ENCODE measurements at regions not wholly inside any gene's neighbourhood (a gene's known extent, or its start where the extent isn't known, plus 50 kb on each side); places are given as distances from the start of the nearest gene placed in this dataset.
A peak's percentile ranks its signal among the peaks of the same experiment; 100 is the strongest.

GRCh38 chr12:92561543-92561899 lies 141.3 kb upstream of the PLEKHG7 start:
- H3K9me3 Mint-ChIP-seq: peaks cover 2% of the 10 kb centered on the region
- peak overlapping the region; percentile 56 for H3K27ac Mint-ChIP-seq
- DNase-seq (ENCODE audit: low spot score in 2 of 2): no peak
- ATAC-seq (ENCODE audit: low read depth): no peak
- H3K4me1 Mint-ChIP-seq: peaks cover 45% of the 10 kb centered on the region
- no peak overlapping the region for H3K4me3 Mint-ChIP-seq
- peaks cover 3% of the 10 kb centered on the region for H3K36me3 Mint-ChIP-seq
- no peaks in the 10 kb centered on the region for H3K27me3 Mint-ChIP-seq

GRCh38 chr12:92560713-92561542 lies 141.9 kb upstream of the PLEKHG7 start:
- H3K27me3 Mint-ChIP-seq: no peaks in the 10 kb centered on the region
- no peak for ATAC-seq (ENCODE audit: low read depth)

DNA sequence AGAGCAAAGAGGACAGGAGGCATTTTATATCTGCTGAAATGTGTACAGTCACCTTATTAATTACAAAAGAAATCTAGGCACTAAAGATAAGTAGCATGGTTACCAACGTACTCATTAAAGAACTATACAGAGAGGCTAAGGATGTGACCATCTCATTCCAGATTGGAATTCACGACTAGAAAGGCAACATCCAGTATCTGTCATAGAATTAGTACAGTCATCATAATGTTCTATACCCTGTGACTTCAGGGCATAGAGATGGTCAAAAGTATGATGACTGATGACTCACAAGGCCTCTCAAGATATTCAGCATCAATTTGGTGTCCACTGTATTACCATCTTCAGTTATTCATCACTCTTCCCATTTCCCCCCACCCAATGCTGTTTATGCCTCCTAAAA lies 144.0 kb upstream of the PLEKHG7 start:
- DNase-seq (ENCODE audit: low spot score in 2 of 2): no peak
- H3K9me3 Mint-ChIP-seq: peaks cover 2% of the 10 kb centered on the region
- H3K36me3 Mint-ChIP-seq: no peaks in the 10 kb centered on the region
- peak overlapping the region; percentile 84 for H3K27ac Mint-ChIP-seq
- ATAC-seq (ENCODE audit: low read depth): no peak
- no peak overlapping the region for H3K4me3 Mint-ChIP-seq
- H3K4me1 Mint-ChIP-seq: peaks cover 47% of the 10 kb centered on the region
- H3K27me3 Mint-ChIP-seq: no peaks in the 10 kb centered on the region

More at GRCh38 chr12:92560713-92561542, 141.9 kb upstream of the PLEKHG7 start:
- peak overlapping the region; percentile 56 for H3K27ac Mint-ChIP-seq
- H3K9me3 Mint-ChIP-seq: peaks cover 2% of the 10 kb centered on the region
- DNase-seq (ENCODE audit: low spot score in 2 of 2): no peak
- no peak overlapping the region for H3K4me3 Mint-ChIP-seq
- H3K4me1 Mint-ChIP-seq: peaks cover 49% of the 10 kb centered on the region
- peaks cover 3% of the 10 kb centered on the region for H3K36me3 Mint-ChIP-seq

DNA sequence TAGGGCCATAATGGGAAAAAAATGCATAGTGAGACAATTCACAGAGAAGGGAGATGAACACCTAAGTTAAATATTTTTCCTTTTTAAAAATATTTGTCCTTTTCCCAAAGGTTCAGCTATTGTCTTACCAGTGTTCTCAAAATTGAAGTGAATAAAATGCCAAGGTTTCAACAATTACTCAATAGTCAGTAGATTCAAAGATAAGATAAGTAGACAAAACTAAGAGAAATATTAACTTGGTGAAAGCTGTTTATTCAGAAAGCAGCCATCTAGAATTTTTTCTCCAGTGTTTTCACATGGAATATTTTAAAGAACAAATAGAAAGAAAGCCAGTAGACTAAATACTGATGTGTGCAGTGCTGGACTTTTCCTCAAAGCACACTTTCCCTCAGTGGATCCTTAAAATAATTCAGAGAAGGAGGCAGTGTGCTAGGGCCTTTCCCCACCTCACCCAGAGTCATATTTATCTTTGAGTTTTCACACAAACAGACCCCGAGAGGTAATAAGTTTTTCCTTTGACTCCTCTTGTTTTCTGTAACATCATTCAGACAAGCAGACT lies 144.5 kb upstream of the PLEKHG7 start:
- Mint-ChIP-seq H3K27ac (peak overlapping the region; percentile 84), H3K27me3 (no peaks in the 10 kb centered on the region), H3K36me3 (no peaks in the 10 kb centered on the region), H3K4me1 (peaks cover 45% of the 10 kb centered on the region), H3K4me3 (no peak overlapping the region), H3K9me3 (peaks cover 2% of the 10 kb centered on the region)
- ATAC-seq (ENCODE audit: low read depth): no peak
- DNase-seq (ENCODE audit: low spot score in 2 of 2): no peak

GRCh38 chr12:92557422-92557724 lies 145.4 kb upstream of the PLEKHG7 start:
- Mint-ChIP-seq H3K27me3 (no peaks in the 10 kb centered on the region), H3K27ac (peak overlapping the region; percentile 84), H3K36me3 (no peaks in the 10 kb centered on the region), H3K4me1 (peaks cover 44% of the 10 kb centered on the region), H3K9me3 (peaks cover 2% of the 10 kb centered on the region), H3K4me3 (peak overlapping the region; percentile 61)
- DNase-seq (ENCODE audit: low spot score in 2 of 2) (no peak), ATAC-seq (ENCODE audit: low read depth) (no peak)

DNA sequence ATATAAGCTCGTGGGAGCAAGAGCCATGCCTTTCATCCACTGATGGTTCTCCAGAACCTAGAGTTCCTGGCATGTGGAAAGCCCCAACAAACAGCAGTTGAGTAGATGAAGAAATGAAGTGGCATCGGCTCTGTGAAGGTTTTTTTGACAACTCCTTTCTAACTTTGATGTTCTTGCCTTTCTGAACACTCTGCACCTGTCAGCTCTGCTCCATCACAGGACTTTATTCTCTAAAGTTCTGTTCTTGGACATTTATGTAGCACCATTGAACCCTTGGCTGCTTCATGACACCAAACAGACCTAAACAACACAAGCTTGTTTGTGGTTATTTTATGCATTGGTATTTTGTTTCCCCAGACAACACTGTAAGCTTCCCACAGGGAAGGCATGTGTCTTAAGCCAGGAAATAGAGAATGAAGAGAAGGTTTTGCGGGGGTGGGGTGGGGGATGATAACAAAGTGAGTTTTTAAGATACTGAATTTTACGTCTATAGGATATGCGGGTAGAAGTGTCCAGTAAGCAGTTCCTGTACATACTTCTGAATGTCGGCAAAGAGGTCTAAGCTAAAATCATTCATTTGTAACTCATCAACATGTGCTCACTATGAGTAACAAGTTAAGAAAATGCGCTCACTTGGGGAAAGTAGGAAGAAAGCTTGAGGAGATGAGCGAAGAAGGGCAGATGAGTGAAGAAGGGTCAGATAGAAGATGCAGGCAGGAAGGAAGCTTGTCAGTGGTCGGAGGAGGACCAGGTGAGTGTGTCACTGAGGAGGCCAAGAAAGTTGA lies 146.0 kb upstream of the PLEKHG7 start:
- H3K4me3 Mint-ChIP-seq: peak overlapping the region; percentile 61
- DNase-seq (ENCODE audit: low spot score in 2 of 2) (no peak), ATAC-seq (ENCODE audit: low read depth) (peak; percentile 16)
- H3K27ac Mint-ChIP-seq: peak overlapping the region; percentile 84
- peaks cover 39% of the 10 kb centered on the region for H3K4me1 Mint-ChIP-seq
- H3K9me3 Mint-ChIP-seq: peaks cover 2% of the 10 kb centered on the region
- no peaks in the 10 kb centered on the region for H3K27me3 Mint-ChIP-seq
- no peaks in the 10 kb centered on the region for H3K36me3 Mint-ChIP-seq

GRCh38 chr12:92556141-92556540 lies 146.6 kb upstream of the PLEKHG7 start:
- Mint-ChIP-seq H3K4me3 (peak overlapping the region; percentile 61), H3K27me3 (no peaks in the 10 kb centered on the region), H3K4me1 (peaks cover 38% of the 10 kb centered on the region), H3K27ac (peak overlapping the region; percentile 84), H3K36me3 (no peaks in the 10 kb centered on the region), H3K9me3 (peaks cover 2% of the 10 kb centered on the region)
- ATAC-seq (ENCODE audit: low read depth): peak; percentile 77
- DNase-seq (ENCODE audit: low spot score in 2 of 2): no peak

- Mint-ChIP-seq H3K27me3 (no peaks in the 10 kb centered on the region), H3K4me3 (no peak overlapping the region), H3K9me3 (no peaks in the 10 kb centered on the region), H3K36me3 (no peaks in the 10 kb centered on the region), H3K4me1 (peaks cover 38% of the 10 kb centered on the region), H3K27ac (peak overlapping the region; percentile 84)
- ATAC-seq (ENCODE audit: low read depth) (no peak), DNase-seq (ENCODE audit: low spot score in 2 of 2) (no peak)
These were observed 148.4 kb upstream of the PLEKHG7 start for GRCh38 chr12:92554158-92555073.

GRCh38 chr12:92553389-92553788 lies 149.4 kb upstream of the PLEKHG7 start:
- Mint-ChIP-seq H3K36me3 (peaks cover 3% of the 10 kb centered on the region), H3K4me3 (no peak overlapping the region), H3K4me1 (peaks cover 30% of the 10 kb centered on the region), H3K27ac (no peak overlapping the region), H3K9me3 (peaks cover 3% of the 10 kb centered on the region), H3K27me3 (no peaks in the 10 kb centered on the region)
- DNase-seq (ENCODE audit: low spot score in 2 of 2): no peak
- ATAC-seq (ENCODE audit: low read depth): no peak

- H3K4me1 Mint-ChIP-seq: peaks cover 25% of the 10 kb centered on the region
- no peak overlapping the region for H3K27ac Mint-ChIP-seq
- ATAC-seq (ENCODE audit: low read depth): no peak
- H3K36me3 Mint-ChIP-seq: peaks cover 3% of the 10 kb centered on the region
- no peak for DNase-seq (ENCODE audit: low spot score in 2 of 2)
- peaks cover 3% of the 10 kb centered on the region for H3K9me3 Mint-ChIP-seq
- H3K4me3 Mint-ChIP-seq: no peak overlapping the region
- H3K27me3 Mint-ChIP-seq: no peaks in the 10 kb centered on the region
These were observed 150.2 kb upstream of the PLEKHG7 start for GRCh38 chr12:92552412-92553108.

DNA sequence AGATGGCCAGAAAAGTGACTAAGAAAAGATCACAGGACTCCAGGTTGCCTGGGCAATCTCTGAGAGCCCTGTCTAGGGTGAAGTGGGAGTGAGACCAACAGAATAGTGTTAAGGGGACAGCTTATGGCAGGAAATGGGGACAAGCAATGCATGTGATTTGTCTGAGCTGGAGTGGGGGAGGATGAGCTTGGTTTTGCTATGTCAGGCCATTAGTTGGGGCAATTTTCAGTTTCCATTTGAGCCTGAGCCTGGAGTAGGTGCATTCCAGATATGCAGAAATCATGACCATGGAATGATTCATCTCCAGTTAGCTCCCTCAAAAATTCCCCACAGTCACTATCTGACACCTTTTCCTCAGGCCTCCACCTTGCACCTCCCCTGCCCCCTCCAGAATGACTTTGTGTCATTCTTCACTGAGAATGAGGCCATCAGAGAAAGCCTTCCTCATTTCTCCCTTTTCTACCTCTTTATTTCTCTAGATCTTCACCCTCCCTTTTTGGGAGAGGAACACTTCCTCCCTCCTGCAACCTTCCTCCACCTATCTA lies 150.9 kb upstream of the PLEKHG7 start:
- no peak overlapping the region for H3K27ac Mint-ChIP-seq
- peaks cover 3% of the 10 kb centered on the region for H3K9me3 Mint-ChIP-seq
- H3K4me3 Mint-ChIP-seq: no peak overlapping the region
- H3K36me3 Mint-ChIP-seq: peaks cover 3% of the 10 kb centered on the region
- ATAC-seq (ENCODE audit: low read depth): peak; percentile 24
- peaks cover 19% of the 10 kb centered on the region for H3K4me1 Mint-ChIP-seq
- no peak for DNase-seq (ENCODE audit: low spot score in 2 of 2)
- no peaks in the 10 kb centered on the region for H3K27me3 Mint-ChIP-seq

DNA sequence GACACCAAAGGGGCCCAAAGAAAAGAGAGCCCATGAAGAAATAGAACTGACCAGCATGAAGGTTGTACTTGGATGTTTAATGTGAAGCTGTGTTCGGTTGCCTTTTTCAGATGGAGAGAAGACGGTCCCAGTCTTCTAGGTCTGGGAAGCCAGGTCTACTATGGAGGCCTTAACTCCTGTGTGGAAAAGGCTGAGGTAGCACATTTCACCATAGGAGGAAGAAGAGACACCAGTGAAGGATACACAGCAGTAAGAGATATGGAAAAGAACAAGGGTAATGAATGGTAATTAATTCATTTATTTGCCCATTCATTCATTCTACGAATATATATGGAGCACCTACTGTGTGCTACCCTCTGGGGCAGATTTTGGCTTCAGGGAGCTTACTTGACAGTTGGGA lies 151.6 kb upstream of the PLEKHG7 start:
- no peak overlapping the region for H3K4me3 Mint-ChIP-seq
- ATAC-seq (ENCODE audit: low read depth) (no peak), DNase-seq (ENCODE audit: low spot score in 2 of 2) (no peak)
- peaks cover 15% of the 10 kb centered on the region for H3K4me1 Mint-ChIP-seq
- no peaks in the 10 kb centered on the region for H3K27me3 Mint-ChIP-seq
- no peak overlapping the region for H3K27ac Mint-ChIP-seq
- peaks cover 3% of the 10 kb centered on the region for H3K9me3 Mint-ChIP-seq
- peaks cover 3% of the 10 kb centered on the region for H3K36me3 Mint-ChIP-seq

GRCh38 chr12:92550661-92551060 lies 152.1 kb upstream of the PLEKHG7 start:
- H3K36me3 Mint-ChIP-seq: peaks cover 3% of the 10 kb centered on the region
- H3K27me3 Mint-ChIP-seq: no peaks in the 10 kb centered on the region
- peaks cover 3% of the 10 kb centered on the region for H3K9me3 Mint-ChIP-seq
- DNase-seq (ENCODE audit: low spot score in 2 of 2): no peak
- peaks cover 14% of the 10 kb centered on the region for H3K4me1 Mint-ChIP-seq
- no peak overlapping the region for H3K4me3 Mint-ChIP-seq
- H3K27ac Mint-ChIP-seq: no peak overlapping the region
- no peak for ATAC-seq (ENCODE audit: low read depth)
